AG10803 (cell line): ENCODE measurements at regions not wholly inside any gene's neighbourhood (a gene's known extent, or its start where the extent isn't known, plus 50 kb on each side); places are given as distances from the start of the nearest gene placed in this dataset.
A peak's percentile ranks its signal among the peaks of the same experiment; 100 is the strongest.

ENCODE experiments used
- DNase-seq: peaks from one replicate; pipeline ENCODE4 v3.0.0; 2010; ENCODE audit warnings: low read depth
- H3K4me3 ChIP-seq: 2 replicates; pipeline ENCODE4 v1.5.1; 2011; ENCODE audit warnings: mild to moderate bottlenecking, low read length, control low read depth
- TF ChIP-seq, protein P1 (sequence below): conservative IDR thresholded peaks from 2 replicates; pipeline ENCODE4 v1.5.1; 2011; ENCODE audit warnings: mild to moderate bottlenecking, low read length, control low read depth, inconsistent platforms

DNA sequence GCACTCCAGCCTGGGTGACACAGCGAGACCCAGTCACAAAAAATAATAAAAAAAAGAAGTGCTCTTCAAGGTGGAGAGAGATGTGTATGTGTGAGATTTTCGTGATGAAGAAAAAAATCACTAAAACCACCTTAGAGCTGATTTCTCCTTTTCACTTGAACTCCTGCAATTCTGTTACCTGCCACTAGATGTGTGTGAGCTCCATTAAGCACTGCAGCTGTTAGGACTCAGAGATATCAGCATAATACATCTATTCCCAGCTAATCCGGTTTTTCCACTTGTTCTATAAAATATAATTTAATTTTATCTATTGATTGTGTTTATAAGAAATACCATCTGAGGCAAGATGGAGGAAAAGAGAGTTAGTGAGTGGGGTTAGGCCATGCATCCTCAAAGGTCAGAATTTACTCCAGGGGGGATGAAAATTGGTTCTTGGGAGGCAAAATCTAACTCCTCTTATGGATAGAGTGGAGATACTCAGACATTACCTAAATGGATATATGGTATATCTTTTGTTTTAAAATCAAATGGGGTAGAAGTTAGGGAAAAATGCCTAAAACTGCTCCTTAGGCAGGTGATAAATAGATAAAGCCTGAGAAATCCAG is 152.7 kb downstream of the IL20RB start:
- no peak overlapping the region for H3K4me3 ChIP-seq
- peak; percentile 28 for DNase-seq
- TF ChIP-seq, protein P1, sequence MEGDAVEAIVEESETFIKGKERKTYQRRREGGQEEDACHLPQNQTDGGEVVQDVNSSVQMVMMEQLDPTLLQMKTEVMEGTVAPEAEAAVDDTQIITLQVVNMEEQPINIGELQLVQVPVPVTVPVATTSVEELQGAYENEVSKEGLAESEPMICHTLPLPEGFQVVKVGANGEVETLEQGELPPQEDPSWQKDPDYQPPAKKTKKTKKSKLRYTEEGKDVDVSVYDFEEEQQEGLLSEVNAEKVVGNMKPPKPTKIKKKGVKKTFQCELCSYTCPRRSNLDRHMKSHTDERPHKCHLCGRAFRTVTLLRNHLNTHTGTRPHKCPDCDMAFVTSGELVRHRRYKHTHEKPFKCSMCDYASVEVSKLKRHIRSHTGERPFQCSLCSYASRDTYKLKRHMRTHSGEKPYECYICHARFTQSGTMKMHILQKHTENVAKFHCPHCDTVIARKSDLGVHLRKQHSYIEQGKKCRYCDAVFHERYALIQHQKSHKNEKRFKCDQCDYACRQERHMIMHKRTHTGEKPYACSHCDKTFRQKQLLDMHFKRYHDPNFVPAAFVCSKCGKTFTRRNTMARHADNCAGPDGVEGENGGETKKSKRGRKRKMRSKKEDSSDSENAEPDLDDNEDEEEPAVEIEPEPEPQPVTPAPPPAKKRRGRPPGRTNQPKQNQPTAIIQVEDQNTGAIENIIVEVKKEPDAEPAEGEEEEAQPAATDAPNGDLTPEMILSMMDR = peak; percentile 86

GRCh38 chr3:137111497-137111896 is 153.7 kb downstream of the IL20RB start:
- TF ChIP-seq, protein P1 = no peak
- no peak for DNase-seq
- H3K4me3 ChIP-seq = no peak overlapping the region

GRCh38 chr3:137116619-137117018 is 158.8 kb downstream of the IL20RB start:
- no peak for DNase-seq
- TF ChIP-seq, protein P1 = no peak
- no peak overlapping the region for H3K4me3 ChIP-seq

DNA sequence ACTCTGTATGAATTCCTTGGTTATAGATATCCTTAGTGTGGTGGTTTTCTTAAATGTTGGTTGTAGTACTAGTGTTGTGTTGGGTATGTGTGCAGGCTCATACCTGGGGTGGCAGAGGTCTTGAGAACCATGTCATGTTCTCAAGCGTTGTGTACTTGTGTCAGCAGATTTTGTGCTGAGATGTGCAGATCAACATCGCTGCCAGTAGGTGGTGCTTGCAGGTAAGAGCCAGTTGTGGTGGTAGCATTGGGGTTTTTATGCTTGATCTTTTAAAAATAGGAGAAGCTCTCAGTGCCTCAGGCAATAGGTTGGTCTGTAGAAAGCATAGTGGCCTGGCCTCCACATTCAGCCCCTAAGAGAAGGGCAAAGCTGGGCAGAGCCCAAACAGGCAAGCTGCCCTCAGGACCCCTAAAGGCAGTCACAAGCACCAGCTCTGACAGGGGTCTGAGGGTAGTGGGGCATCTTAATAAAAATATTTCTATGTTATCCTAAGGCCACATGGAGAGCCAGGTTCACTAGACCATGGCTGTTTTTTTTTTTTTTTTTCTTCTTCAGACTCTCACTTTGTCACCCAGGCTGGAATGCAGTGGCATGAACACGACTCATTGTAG is 164.0 kb downstream of the IL20RB start:
- peak; percentile 40 for DNase-seq
- TF ChIP-seq, protein P1 = peak; percentile 63
- H3K4me3 ChIP-seq = no peak overlapping the region

DNA sequence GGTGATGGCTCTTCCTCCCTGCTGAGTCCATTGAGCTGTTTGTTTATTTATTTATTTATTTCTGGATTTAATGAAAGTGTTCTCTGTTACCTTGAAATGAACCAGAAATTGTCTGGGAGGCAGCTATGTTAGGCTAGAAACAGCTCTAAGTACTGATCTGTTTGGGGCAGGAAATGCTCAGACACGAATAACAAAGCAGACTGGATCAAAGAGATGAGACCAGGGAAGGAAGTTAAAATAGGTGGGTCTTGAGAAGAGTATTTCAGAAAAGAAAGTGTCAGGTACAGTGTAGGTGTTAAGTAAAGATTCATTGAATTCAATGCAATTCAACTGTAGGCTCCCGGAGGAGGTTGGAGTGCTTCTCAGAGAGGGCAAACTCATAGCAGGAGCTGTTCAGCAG is 173.3 kb downstream of the IL20RB start:
- no peak for DNase-seq

GRCh38 chr3:137134431-137134830 is 176.6 kb downstream of the IL20RB start:
- no peak overlapping the region for H3K4me3 ChIP-seq
- TF ChIP-seq, protein P1 = no peak
- DNase-seq = no peak

More for the DNA sequence above, 173.3 kb downstream of the IL20RB start:
- no peak overlapping the region for H3K4me3 ChIP-seq
- TF ChIP-seq, protein P1 = no peak

- TF ChIP-seq, protein P1 = no peak
- no peak for DNase-seq
- H3K4me3 ChIP-seq = no peak overlapping the region
Observed at GRCh38 chr3:137148406-137148805, 190.6 kb downstream of the IL20RB start.
